GM12872 (cell line): ENCODE measurements at regions not wholly inside any gene's neighbourhood (a gene's known extent, or its start where the extent isn't known, plus 50 kb on each side); places are given as distances from the start of the nearest gene placed in this dataset.

Experiments
- CTCF ChIP-seq: IDR thresholded peaks from 3 replicates; pipeline ENCODE4 v1.5.1; 2011; ENCODE audit warnings: low read depth, mild to moderate bottlenecking, low read length, moderate library complexity; ENCODE audit not compliant: insufficient read depth

GRCh38 chr3:167909952-167910351 lies 174.4 kb downstream of the SERPINI1 start:
- no peak for TF ChIP-seq CTCF

GRCh38 chr3:167909504-167909896 lies 174.0 kb downstream of the SERPINI1 start:
- TF ChIP-seq CTCF: no peak

GRCh38 chr3:167908746-167909503 lies 173.4 kb downstream of the SERPINI1 start:
- no peak for TF ChIP-seq CTCF

GRCh38 chr3:167908221-167908620 lies 172.7 kb downstream of the SERPINI1 start:
- TF ChIP-seq CTCF: no peak

- no peak for TF ChIP-seq CTCF
These were observed 165.6 kb downstream of the SERPINI1 start for GRCh38 chr3:167901138-167901537.

GRCh38 chr3:167899093-167899492 lies 163.6 kb downstream of the SERPINI1 start:
- TF ChIP-seq CTCF: no peak

- no peak for TF ChIP-seq CTCF
These were observed 162.6 kb downstream of the SERPINI1 start for GRCh38 chr3:167898091-167898490.
